ENCODE measurements at regions not wholly inside any gene's neighbourhood (a gene's known extent, or its start where the extent isn't known, plus 50 kb on each side); places are given as distances from the start of the nearest gene placed in this dataset.
"Not testable (repeated sequence)": the region's sequence is repeated elsewhere in the genome, so short reads cannot be mapped to it uniquely, and the experiment has no call there.

DNA sequence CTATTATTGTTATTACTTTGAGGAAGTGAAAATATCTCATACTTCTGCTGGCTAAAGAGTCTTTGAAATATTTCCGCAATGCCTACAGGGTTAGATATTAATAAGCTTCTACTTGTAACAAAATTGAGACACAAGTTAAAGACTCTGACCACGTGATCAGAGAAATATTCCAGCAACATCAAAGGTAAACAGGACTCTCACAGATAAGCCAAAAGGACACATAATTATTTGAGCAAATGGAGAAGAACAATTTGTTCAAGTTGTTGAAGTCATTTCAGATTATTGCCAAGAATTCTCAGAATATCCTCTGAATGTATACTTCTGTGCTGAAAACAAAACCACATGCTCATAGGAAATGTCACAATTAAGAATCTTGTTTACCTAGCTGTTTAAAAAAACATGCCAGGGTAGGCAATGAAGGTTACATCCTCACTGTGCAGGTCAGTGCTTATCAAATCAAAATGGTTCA is 225.8 kb upstream of the ALCAM start:
- intact Hi-C loops (cut with DNase I) = no loop called here
- DNase-seq (ENCODE audit: low spot score) = no peak

DNA sequence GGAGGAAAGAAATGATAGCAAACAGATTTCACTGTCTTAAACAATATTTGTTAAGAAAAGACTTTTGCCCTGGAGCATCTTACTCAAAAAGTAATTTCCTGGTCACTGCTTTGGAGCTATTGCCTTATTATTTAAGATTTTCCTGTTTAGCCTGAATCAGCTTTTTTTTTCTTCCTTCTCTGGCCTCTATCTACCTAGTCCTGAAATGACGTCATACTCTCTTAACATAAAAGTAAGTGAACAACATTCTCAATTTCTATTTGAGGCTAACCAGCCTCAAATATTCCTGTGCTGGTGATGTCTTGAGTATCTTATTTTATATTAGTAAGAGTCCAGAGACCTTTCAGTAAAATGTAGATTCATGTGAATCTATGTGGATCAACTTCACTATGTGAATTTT is 221.9 kb upstream of the ALCAM start:
- DNase-seq (ENCODE audit: low spot score) = no peak
- intact Hi-C loops (cut with DNase I) = no loop called here

DNA sequence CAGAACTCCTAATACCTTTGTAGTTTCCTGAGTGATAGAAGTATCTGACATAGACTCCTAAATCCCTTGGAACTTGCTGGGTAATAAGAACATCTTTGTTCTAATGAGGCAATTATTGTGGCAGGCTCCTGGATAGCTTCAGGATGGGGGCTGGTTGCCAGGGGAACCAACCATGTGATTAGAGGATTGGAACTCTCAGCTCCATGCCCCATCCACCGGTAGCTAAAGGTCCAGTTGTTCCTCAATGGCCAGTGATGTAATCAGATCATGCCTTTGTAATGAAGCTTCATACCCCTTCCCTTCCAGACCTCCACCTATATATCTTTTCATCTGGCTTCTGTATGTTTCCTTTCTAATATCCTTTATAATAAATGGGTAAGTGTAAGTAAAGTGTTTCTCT is 221.2 kb upstream of the ALCAM start:
- intact Hi-C loops (cut with DNase I) = no loop called here
- DNase-seq (ENCODE audit: low spot score) = no peak

DNA sequence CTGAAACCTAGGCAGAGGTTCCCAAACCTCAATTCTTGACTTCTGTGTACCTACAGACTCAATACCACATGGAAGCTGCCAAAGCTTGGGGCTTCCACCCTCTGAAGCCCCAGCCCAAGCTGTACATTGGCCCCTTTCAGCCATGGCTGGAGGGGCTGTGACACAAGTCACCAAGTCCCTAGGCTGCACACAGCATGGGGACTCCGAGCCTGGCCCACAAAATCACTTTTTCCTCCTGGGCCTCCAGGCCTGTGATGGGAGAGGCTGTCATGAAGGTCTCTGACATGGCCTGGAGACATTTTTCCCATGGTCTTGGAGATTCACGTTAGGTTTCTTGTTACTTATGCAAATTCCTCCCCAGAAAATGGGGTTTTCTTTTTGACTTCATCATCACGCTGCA is 217.5 kb upstream of the ALCAM start:
- DNase-seq (ENCODE audit: low spot score); intact Hi-C loops (cut with DNase I): not testable (repeated sequence)

DNA sequence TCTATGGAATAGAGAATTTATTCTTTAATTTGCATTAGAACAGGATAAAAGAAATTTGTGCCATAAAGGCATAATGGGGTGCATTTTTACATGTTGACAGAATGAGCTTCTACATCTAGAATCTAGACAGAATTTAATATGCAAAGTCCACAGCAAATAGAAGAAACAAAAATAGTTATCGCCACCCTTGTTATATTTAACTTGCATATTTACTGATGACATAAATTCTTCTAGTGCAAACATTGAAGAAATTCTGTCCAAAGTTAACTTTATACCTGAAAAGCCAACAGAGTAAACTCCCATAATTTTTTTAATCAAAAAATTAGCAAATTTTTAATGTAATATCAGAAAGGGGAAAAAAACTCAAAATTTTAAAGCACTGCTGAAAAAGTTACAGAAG is 213.7 kb upstream of the ALCAM start:
- DNase-seq (ENCODE audit: low spot score) = no peak
- intact Hi-C loops (cut with DNase I) = no loop called here

DNA sequence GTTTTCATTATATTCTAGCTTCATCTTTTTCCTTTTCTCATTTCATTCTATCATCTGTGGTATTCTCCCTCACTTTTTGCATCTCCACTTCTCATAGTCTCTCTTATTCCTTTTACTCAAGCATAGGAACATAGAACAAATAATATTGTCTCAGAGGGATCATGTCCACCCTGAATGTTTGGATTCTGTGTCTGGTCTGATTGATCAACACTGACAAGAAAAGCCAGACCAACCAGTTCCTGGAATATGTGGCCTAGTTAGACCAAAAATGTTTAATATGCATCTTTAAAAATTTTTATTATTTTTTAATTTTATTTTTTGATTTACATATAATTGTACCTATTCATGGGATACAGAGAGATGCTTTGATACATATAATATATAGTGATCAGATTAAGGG is 212.0 kb upstream of the ALCAM start:
- DNase-seq (ENCODE audit: low spot score) = no peak
- intact Hi-C loops (cut with DNase I) = no loop called here

DNA sequence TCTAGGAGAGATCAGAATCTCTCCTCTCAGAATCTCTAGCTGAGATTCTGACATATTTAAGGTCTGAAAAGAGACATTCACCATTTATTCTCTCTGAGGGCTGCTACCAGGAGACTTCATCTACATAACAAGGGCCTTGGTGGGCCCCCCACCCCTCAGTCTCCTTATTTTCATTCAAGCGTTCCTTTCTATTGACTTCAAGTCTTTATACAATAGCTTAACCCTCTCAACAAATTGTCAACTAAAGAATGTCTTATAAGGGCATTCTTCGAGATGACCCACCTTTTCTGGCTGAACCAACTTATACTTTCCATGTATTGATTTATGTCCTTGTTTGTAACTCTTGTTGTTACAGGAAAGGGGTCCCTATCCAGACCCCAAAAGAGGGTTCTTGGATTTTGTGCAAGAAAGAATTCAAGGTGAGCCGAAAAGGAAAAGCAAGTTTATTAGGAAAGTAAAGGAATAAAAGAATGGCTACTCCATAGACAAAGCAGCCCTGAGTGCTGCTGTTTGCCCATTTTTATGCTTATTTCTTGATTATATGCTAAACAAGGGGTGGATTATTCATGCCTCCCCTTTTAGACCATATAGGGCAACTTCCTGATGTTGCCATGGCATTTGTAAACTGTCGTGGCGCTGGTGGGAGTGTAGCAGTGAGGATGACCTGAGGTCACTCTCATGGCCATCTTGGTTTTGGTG is 209.5 kb upstream of the ALCAM start:
- no peak for DNase-seq (ENCODE audit: low spot score)
- intact Hi-C loops (cut with DNase I) = no loop called here

DNA sequence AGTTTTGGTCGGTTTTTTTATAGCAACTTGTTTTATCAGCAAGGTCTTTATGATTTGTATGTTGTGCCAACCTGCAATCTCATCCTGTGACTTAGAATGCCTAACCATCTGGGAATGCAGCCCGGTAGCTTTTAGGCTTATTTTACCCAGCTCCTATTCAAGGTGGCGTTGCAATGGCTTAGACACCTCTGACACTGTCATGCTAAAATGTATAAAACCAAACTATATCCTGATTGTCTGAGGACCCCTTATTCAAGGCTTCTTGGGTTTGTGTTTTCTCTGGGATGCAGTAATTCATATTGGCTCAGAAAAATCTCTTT is 209.0 kb upstream of the ALCAM start:
- intact Hi-C loops (cut with DNase I) = no loop called here
- DNase-seq (ENCODE audit: low spot score) = no peak

DNA sequence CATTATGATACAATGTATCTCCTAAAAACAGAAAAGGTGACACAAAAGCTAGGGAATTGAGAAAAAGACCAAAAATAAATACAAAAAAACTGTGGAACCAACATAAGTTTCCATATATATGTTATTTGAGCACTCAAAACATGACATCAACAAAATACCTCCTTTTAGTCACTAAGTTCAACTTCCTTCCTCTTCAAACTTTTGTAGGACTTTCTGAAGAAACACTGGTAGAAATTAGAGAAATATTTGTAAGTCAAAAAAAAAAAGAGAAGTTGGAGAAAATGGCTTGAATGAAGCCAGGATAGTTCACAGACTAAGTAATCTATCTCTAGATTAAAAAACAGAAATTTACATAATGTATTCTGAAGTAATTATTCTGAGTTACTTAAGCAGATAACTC is 208.4 kb upstream of the ALCAM start:
- intact Hi-C loops (cut with DNase I) = no loop called here

DNA sequence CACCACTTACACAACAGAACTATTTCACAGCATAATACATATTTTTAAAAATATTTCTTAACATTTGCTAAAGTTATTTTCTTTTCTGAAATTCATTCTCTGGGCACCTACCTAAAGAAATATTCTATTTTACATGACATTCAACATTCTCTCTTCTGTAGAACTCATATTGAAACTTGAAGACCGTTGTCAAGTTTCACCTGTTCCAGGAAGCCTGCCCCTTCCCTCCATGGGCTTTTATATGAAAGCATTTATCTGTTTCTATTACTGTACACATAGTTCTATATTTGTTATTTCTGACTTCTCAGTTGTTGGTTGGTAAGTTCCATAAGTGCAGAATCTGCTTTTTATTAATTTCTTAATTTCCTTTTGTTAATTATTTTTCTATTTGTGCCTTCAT is 204.3 kb upstream of the ALCAM start:
- DNase-seq (ENCODE audit: low spot score) = no peak
- intact Hi-C loops (cut with DNase I) = no loop called here

More for the DNA sequence above, 208.4 kb upstream of the ALCAM start:
- no peak for DNase-seq (ENCODE audit: low spot score)

DNA sequence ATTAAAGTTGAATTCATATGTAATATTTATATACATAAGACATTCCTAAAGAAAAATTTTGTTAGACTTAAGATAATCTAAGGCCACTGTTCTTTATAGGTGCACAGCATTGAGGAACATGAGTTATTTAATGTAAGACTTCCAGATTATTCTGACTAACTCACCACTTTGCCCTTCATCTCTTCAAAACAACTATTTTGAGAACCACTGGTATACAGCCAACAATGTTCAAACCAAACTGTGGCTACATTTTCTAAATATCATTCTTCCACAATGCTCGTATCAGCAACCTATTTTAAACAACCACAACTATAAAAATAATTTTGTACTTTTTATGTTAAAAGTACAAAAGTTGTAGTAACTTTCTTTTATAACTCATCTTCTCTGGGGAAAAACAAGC is 199.8 kb upstream of the ALCAM start:
- intact Hi-C loops (cut with DNase I) = no loop called here
- DNase-seq (ENCODE audit: low spot score) = no peak

DNA sequence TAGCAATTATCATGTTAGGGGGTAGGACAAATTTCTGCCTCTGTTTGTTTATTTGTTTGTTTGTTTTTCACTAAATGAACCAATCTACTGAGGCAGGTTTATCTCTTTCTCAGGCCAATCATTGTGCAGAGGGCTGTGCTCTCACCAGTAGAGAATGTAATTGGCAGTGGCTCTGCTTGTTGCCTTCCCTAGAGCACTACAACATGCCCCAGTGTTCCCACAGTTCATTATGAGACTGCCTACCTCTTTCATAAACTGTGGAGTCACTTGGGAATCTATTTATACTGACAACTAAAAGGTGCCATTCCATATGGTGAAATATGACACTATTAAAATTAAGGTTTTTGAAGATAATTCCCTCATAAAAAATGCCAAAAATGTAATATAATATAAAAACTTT is 196.3 kb upstream of the ALCAM start:
- intact Hi-C loops (cut with DNase I) = no loop called here
- no peak for DNase-seq (ENCODE audit: low spot score)

DNA sequence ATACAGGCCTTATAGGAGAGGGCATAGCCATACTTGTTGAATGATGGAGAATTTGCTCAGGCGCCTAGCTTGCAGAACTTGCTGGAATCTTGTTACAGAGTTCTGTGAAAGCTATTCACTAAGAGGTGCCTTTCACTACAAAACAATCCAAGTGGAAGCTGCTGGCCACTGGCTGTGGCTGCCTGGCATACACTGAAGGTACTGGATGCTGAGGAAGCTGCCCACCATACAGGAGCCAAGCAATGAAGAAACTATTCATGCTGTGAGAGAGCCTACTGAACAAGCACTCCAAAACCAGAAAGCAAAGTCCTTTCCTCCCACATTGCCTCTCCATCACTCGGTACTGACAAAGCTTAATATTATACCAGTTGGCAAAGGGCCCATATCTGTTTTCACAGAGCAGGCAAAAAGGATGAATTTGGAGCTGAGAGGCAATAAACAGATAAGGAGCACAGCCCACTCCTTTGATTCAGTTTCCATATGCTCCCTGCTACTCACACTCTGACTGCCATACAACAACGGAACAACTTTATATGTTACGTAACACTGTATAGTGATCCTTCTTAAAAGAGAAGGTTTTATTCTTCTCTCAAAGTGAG is 192.6 kb upstream of the ALCAM start:
- intact Hi-C loops (cut with DNase I) = no loop called here
- no peak for DNase-seq (ENCODE audit: low spot score)

DNA sequence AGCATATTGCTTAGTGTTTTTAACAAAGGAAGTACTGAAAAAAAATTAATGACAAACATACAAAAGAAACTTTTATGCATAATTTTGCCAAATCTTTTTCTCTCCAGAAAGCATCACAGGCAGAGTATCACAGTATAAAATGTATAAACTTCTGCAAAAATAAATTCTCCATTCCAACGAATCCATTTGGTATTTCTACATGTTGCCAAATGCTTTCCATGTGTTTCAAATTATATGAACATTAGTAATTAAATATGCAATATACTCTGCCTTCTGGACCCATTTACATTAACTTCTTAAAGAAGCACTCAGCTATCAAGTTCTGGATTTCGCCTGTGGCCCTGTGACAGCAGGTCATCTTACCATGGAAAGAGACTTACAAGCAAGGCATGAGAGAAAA is 189.1 kb upstream of the ALCAM start:
- intact Hi-C loops (cut with DNase I) = no loop called here
- no peak for DNase-seq (ENCODE audit: low spot score)

DNA sequence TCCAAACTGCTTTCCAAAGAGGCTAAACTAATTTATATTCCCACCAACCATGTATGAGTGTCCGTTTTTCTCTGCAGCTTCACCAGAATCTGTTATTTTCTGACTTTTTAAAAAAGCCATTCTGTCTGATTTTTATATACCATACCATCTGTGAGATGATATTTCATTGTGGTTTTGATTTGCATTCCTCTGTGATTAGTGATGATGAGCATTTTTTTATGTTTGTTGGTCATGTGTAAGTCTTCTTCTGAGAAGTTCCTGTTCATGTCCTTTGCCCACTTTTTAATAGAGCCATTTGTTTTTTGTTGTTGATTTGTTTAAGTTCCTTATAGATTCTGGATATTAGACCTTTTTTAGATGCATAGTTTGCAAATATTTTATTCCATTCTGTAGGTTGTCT is 179.4 kb upstream of the ALCAM start:
- DNase-seq (ENCODE audit: low spot score) = no peak
- intact Hi-C loops (cut with DNase I) = no loop called here

DNA sequence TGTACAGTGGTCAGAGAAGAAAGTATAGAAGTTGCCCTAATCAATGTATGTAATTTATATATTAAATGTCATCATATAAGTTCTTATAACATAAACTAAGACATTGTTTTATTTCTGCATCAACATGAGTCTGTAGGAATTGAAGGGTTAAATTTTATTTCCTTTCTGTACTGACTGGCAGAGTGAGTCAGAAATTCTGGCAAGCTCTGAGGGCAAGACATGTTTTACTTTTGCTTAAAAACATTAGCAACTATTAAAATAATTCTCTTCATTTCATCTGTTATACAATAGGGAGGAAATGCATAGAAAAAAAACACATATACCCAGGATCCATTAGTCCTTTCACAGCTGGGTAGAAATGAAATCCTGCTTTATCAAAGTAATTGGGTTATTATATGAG is 171.4 kb upstream of the ALCAM start:
- DNase-seq (ENCODE audit: low spot score) = no peak
- intact Hi-C loops (cut with DNase I) = no loop called here

DNA sequence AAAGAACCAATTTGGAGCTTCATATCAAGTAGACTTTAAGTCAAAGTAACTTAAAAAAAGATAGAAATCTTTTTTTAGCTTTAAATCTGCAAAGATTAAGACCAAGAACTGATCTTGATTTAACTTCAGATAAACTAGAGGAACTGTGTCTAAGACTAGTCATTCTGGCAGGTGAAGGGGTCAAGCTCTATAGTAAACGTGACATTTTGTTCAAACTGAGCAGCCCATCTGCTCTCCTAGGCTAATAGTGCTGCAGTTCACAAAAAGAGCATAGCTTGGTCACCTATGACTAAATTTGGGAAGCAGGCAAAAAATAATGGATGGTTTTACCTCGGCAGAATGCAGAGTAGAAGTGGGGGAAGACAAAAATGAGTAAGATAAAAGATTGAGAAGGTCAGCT is 168.8 kb upstream of the ALCAM start:
- DNase-seq (ENCODE audit: low spot score) = no peak
- intact Hi-C loops (cut with DNase I) = no loop called here

DNA sequence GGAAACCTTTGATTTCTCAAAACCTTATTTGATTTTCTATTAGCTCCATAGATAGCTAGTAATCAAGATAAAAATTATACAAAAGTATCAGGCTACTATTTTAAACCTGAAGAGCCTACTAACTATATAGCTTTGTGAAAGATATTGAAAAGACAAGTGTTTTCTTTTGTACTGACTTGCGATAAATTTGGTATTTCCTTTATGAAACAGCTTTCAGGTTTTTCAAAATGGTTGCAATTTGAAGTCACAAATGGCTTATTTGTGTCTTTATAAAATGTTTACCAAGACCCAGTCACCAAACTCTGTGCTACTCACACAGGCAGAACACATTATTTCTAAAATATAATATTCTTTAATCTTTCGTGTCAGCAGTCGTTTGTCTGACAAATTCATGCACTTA is 167.5 kb upstream of the ALCAM start:
- intact Hi-C loops (cut with DNase I) = no loop called here
- no peak for DNase-seq (ENCODE audit: low spot score)

DNA sequence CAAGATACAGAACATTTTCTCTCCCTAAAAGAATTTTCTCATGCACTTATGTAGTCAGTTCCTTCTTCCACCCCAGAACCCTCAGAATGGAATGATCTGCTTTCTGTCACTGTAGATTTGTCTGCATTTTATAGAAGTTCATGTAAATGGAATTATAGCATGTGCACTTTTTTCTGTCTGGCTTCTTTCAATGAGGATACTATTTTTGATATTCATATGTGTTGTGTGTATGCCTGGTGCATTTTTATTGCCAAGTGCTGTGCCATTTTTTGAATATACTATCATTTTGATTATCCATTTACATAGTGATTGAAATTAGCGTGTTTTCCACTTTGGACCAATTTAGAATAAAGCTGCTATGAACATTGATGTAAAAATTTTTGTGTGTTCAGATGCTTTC is 156.6 kb upstream of the ALCAM start:
- intact Hi-C loops (cut with DNase I) = no loop called here
- DNase-seq (ENCODE audit: low spot score) = no peak

DNA sequence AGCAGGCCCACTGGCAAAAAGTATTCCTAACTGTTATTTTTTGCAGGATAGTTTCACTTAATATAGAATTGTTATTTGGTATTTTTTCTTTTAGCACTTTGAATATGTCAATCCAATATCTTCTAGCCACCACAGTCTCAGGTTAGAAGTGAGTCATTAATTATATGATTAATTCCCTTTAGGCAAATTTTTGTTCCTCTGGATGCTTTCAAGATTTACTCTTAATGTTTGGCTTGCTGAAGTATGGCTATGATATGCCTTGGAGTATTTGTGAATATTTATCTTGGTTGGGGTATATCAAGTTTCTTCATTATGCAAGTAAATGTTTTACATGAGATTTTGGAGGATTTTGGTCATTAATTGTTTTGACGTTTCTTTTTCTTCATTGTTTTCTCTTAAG is 152.1 kb upstream of the ALCAM start:
- intact Hi-C loops (cut with DNase I) = no loop called here
- DNase-seq (ENCODE audit: low spot score) = no peak

DNA sequence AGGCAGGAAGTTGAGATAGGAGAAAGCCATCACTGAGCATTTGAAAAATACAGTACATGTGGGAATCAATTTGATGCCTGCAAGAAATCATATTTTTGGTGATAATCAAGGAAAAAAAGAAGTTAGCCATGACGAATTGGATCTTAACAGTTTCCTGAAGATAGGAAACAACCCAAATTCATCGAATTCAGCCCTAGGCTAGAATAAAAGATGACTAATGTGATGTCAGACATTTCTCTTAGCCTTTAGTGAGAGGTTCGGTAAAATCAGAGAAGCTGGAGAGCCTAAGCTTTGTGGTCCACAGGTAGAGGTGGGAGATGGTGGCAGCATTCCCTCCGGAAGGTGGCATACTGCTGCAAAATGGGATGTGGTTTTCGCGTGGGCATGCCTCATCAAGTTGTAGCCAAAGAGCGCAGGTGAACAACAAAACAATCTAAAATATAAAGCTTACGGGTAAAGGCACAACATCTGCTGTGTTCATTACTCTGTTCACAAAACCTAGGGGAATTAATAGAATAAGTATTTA is 144.1 kb upstream of the ALCAM start:
- intact Hi-C loops (cut with DNase I) = no loop called here
- no peak for DNase-seq (ENCODE audit: low spot score)

DNA sequence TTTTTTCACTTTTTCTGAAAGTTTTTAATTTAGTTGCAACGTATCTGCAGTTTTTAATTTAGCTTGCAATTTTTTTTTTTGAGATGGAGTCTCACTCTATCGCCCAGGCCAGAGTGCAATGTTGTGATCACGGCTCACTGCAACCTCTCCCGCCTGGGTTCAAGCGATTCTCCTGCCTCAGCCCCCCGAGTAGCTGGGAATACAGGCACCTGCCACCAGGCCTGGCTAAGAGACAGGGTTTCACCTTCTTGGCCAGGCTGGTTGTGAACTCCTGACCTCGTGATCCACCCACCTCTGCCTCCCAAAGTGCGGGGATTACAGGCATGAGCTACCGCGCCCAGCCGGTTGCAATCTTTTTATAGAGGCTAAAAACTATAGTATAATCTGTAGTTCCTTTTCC is 142.9 kb upstream of the ALCAM start:
- intact Hi-C loops (cut with DNase I) = no loop called here
- peak; percentile 55 for DNase-seq (ENCODE audit: low spot score)
